T47D (cell line): ENCODE measurements at regions not wholly inside any gene's neighbourhood (a gene's known extent, or its start where the extent isn't known, plus 50 kb on each side); places are given as distances from the start of the nearest gene placed in this dataset.
A peak's percentile ranks its signal among the peaks of the same experiment; 100 is the strongest.

Experiments
- DNase-seq, 2 experiments: peaks; one replicate each; pipeline versions ENCODE4 v3.0.0 to v3.0.0-alpha.2; 2011 to 2012; ENCODE audit warnings: low read depth in 1 of 2, low spot score in 1 of 2
- JUND ChIP-seq: IDR thresholded peaks from 2 replicates; pipeline ENCODE4 v1.6.1; 2012; ENCODE audit warnings: low read depth
- in situ Hi-C: cut with HindIII; loops from 2 replicates; pipeline ENCODE4 v1.10.0; 2016; ENCODE audit warnings: low sequenced_read_pairs, low pct_unique_long_range_greater_than_20kb

- DNase-seq: no peak
- in situ Hi-C loops: no loop called here
- TF ChIP-seq JUND: no peak
Observed at GRCh38 chr6:26241033-26241895, 123.7 kb upstream of the BTN3A2 start.

DNA sequence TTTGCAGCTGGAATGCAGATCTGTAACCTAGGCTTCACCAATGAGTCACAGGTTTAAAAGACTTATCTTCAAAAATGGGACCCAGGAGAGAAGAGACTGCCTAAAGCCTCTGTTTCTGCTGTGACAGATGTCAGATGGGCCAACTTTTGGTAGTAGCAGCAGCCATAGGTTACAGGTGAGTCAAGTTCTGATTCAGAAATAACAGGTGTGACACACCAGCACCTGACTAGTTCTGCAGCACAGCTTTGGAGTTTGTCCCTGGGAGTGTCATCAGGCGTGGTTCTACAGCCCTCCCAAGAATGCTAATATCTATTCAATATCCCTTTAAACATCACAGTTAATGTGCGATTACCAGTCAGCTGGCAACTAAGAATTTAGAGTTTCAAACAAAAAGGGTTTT is 121.9 kb upstream of the BTN3A2 start:
- TF ChIP-seq JUND: no peak
- in situ Hi-C loops: no loop called here
- no peak for DNase-seq

DNA sequence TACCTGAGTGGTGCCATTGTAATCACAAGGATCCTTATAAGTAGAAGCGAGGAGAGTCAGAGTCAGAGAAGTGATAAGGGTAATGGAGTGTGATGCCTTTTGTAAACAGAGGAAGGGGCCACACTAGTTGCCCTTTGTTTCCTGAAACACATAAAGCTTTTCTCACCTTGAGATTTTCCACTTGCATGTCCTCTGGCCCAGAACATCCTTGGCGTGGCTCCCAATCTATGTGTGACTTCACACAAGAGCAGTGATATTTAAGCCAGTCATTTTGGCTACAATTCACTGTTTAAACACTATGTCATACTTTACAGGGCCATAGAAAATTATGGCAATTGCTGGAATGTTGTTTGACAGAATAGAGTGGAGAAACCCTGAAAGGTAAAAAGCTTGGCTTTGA is 121.2 kb upstream of the BTN3A2 start:
- no peak for DNase-seq
- in situ Hi-C loops: no loop called here
- TF ChIP-seq JUND: no peak

DNA sequence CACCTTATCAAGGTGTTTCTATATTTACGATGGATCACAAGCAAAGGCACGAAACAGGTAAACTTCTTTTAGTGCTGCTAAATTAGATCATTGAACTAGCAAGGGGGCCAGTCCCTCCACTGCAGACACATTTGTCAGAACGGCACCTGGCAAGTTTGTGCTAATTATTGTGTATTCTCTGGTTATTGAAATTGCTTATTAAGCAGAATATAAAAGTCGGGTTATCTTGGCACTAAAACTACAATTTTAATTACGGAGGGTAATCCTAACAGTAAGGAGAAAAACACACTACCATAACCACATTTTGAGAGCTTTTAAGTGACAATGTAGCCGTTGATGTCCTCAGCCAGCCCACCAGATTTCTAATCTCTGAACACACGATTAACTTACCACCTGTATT is 118.9 kb upstream of the BTN3A2 start:
- DNase-seq: no peak
- in situ Hi-C loops: no loop called here
- no peak for TF ChIP-seq JUND

DNA sequence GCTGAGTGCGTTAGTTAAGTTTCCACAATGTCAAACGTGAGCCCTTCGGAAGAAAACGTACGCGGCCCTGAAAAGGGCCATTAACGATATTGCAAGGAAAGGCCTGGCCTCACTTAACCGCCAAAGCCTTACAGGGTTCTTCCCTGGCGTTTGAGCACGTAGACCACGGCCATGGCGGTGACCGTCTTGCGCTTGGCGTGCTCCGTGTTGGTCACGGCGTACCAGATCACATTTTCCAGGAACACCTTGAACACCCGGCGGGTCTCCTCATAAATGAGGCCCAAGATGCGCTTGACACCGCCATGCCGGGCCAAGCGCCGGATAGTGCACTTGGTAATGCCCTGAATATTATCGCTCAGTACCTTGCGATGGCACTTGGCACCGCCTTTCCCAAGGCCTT is 118.4 kb upstream of the BTN3A2 start:
- in situ Hi-C loops: no loop called here
- no peak for DNase-seq
- no peak for TF ChIP-seq JUND

GRCh38 chr6:26249707-26249956 is 115.4 kb upstream of the BTN3A2 start:
- in situ Hi-C loops: no loop called here
- no peak for TF ChIP-seq JUND
- no peak for DNase-seq

DNA sequence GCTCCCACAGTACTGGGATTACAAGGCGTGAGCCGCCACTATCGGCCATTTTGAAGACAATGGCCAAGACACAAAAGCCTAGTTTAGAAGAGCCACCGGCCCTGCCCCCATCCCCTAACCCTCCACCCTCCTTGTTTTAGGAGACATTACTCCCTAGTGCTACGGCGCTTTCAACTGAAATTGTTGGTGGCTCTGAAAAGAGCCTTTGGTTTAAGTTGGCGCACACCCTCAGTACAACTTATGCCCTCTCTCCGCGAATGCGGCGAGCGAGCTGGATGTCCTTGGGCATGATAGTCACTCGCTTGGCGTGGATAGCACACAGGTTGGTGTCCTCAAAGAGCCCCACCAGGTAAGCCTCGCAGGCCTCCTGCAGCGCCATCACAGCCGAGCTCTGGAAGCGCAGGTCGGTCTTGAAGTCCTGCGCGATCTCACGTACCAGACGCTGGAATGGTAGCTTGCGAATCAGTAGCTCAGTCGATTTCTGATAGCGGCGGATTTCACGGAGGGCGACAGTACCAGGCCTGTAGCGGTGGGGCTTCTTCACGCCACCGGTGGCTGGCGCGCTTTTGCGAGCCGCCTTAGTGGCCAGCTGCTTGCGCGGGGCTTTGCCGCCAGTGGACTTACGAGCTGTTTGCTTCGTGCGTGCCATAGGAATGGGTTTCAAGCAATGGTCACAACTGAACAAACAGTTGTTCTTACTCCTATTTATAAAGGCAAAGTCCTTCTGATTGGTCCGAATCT is 114.9 kb upstream of the BTN3A2 start:
- in situ Hi-C loops: no loop called here
- peak in 1 of 2 experiments; percentile 93 for DNase-seq
- no peak for TF ChIP-seq JUND

DNA sequence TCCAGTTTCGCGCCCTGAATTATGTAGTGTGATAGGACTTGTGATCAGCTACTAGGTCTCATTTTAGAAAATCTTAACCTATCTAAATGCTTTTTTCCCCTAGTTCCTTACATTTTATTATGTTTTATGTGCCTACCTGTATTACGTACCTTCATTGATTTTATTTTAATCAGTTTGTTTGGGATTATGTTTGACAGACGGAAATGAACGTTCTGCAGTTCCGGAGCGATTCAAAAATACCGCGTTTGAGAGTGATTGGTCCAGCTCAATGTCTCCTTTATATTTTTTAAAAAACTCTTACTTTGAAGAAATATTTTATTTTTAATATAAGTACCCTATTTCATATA is 114.3 kb upstream of the BTN3A2 start:
- in situ Hi-C loops: no loop called here
- no peak for TF ChIP-seq JUND
- DNase-seq: no peak

DNA sequence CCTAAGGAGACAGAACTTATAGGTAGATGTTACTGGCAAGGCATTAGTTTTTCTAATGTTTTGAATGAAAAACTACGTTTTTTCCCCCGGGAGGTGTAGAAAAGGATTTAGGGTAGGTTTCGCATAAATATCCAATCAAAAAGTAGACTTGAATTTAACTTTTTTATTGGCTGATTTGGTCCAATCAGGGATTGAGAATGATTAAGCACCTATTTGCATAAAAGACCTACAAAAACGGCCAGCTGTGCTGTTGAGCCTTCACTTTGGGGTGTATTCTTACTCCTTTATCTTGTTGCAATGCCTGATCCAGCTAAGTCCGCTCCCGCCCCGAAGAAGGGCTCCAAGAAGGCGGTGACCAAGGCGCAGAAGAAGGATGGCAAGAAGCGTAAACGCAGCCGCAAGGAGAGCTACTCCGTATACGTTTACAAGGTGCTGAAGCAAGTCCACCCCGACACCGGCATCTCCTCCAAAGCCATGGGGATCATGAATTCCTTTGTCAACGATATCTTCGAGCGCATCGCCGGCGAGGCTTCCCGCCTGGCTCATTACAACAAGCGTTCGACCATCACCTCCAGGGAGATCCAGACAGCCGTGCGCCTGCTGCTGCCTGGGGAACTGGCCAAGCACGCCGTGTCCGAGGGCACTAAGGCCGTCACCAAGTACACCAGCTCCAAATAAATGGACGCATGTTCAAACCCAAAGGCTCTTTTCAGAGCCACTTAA is 113.5 kb upstream of the BTN3A2 start:
- DNase-seq: peak; percentile 52 to 95
- in situ Hi-C loops: no loop called here
- TF ChIP-seq JUND: no peak

- DNase-seq: no peak
- in situ Hi-C loops: no loop called here
- no peak for TF ChIP-seq JUND
Observed at GRCh38 chr6:26252077-26252472, 112.9 kb upstream of the BTN3A2 start.

GRCh38 chr6:26254724-26255123 is 110.3 kb upstream of the BTN3A2 start:
- no peak for TF ChIP-seq JUND

DNA sequence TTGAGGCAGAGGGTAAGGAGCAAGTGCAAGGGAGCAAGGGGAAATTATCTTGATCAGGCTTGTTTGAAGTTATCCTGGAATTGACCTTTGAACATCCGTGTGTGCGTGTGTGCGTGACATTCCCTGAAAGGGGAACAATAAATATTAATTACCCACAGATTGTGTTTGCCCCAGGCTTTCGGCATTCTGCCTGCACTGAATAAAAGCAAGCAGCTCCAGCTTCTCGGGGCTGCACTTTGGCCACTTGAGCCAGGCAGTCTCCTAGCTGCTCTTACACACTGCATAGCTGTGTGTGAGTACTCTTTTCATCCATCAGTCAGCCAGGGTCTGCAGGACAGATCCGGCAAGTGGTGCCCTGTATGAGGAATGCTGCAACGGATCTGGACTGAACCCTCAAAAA is 107.7 kb upstream of the BTN3A2 start:
- no peak for DNase-seq
- in situ Hi-C loops: no loop called here
- TF ChIP-seq JUND: no peak

More at GRCh38 chr6:26254724-26255123, 110.3 kb upstream of the BTN3A2 start:
- in situ Hi-C loops: no loop called here
- no peak for DNase-seq
